Caco-2 (cell line): ENCODE measurements at regions not wholly inside any gene's neighbourhood (a gene's known extent, or its start where the extent isn't known, plus 50 kb on each side); places are given as distances from the start of the nearest gene placed in this dataset.
"Not testable (repeated sequence)": the region's sequence is repeated elsewhere in the genome, so short reads cannot be mapped to it uniquely, and the experiment has no call there.

Experiments used
- BruUV-seq: library from RNA; stranded (reverse); fragments of 400-500 nt; replicated peaks from 2 replicates; lab custom pipeline; 2021; lab: Mats Ljungman, UMichigan
- CTCF ChIA-PET: fragments of 300-600 bp; sonication (Branson Sonifier 250); formaldehyde crosslinking; loops from one replicate; lab custom pipeline; 2022; ENCODE audit warnings: antibody characterized with exemption; lab: Charles Lee
- POLR2A ChIA-PET: fragments of 300-600 bp; sonication (Branson Sonifier 250); formaldehyde crosslinking; loops from one replicate; lab custom pipeline; 2022; ENCODE audit warnings: antibody characterized with exemption; lab: Charles Lee
- DNase-seq, 2 experiments: peaks; one replicate each; pipeline versions ENCODE4 v3.0.0 to v3.0.0-alpha.2; 2020 to 2022
- H3K27me3 ChIP-seq: replicated peaks from 2 replicates; pipeline ENCODE4 v1.6.0; 2011; ENCODE audit warnings: low read length; ENCODE audit not compliant: control insufficient read depth, insufficient read depth
- H3K36me3 ChIP-seq: 2 replicates; pipeline ENCODE4 v1.5.1; 2011; ENCODE audit warnings: low read length; ENCODE audit not compliant: control insufficient read depth, insufficient read depth
- H3K4me1 ChIP-seq: fragments of 250-450 bp; sonication (Bioruptor Pico); 2 replicates; pipeline ENCODE4 v1.5.1; 2020; ENCODE audit warnings: mild to moderate bottlenecking
- H3K4me3 ChIP-seq: 2 replicates; pipeline ENCODE4 v1.5.1; 2011; ENCODE audit warnings: low read depth, mild to moderate bottlenecking, control low read depth, low read length
- H3K9me3 ChIP-seq: fragments of 250-450 bp; sonication (Bioruptor Pico); 2 replicates; pipeline ENCODE4 v1.5.1; 2020; ENCODE audit warnings: mild to moderate bottlenecking, moderate library complexity
- H3K27ac Mint-ChIP-seq: one replicate; pipeline ENCODE4 v1.8.0; 2022; ENCODE audit warnings: mixed read lengths; ENCODE audit not compliant: unreplicated experiment
- H3K27me3 Mint-ChIP-seq: one replicate; pipeline ENCODE4 v1.8.0; 2022; ENCODE audit warnings: mixed read lengths; ENCODE audit not compliant: insufficient read depth, unreplicated experiment
- H3K36me3 Mint-ChIP-seq: one replicate; pipeline ENCODE4 v1.8.0; 2022; ENCODE audit warnings: mild to moderate bottlenecking, mixed read lengths; ENCODE audit not compliant: insufficient read depth, unreplicated experiment
- H3K4me1 Mint-ChIP-seq: one replicate; pipeline ENCODE4 v1.8.0; 2022; ENCODE audit warnings: low read depth, mixed read lengths; ENCODE audit not compliant: unreplicated experiment
- H3K4me3 Mint-ChIP-seq: one replicate; pipeline ENCODE4 v1.8.0; 2022; ENCODE audit warnings: mild to moderate bottlenecking, moderate library complexity, mixed read lengths; ENCODE audit not compliant: unreplicated experiment
- H3K9me3 Mint-ChIP-seq: one replicate; pipeline ENCODE4 v1.8.0; 2022; ENCODE audit warnings: mixed read lengths; ENCODE audit not compliant: unreplicated experiment
- intact Hi-C: fragments of 100-400 bp; cut with micrococcal nuclease; formaldehyde crosslinking; loops from one replicate; pipeline ENCODE4 v1.10.0; 2022; ENCODE audit not compliant: unreplicated experiment

DNA sequence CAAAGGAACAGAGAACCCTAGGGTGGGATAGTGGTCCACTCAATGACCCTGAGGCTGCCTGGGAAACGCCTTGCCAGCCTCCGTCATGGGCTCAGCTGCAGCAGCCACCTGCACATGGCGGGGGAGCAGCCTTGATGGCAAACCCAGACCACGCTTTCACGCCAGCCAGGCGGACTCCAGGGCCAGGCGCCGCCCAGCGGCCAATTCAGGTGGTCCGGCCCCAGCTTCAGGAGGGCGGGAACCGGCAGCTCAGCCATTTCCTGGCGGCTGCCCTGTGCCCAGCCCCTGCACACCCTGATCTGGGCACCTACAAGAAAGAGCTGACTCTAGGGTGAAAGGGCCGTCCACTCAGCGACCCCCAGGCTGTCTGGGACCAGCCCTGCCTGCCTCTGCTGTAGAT lies 87.5 kb downstream of the POTEG start:
- POLR2A ChIA-PET, H3K36me3 ChIP-seq, H3K27me3 ChIP-seq, H3K4me1 Mint-ChIP-seq, intact Hi-C loops, H3K27ac Mint-ChIP-seq, H3K9me3 Mint-ChIP-seq, DNase-seq, H3K4me1 ChIP-seq, H3K9me3 ChIP-seq, H3K4me3 ChIP-seq, H3K36me3 Mint-ChIP-seq, BruUV-seq, H3K27me3 Mint-ChIP-seq, CTCF ChIA-PET, H3K4me3 Mint-ChIP-seq: not testable (repeated sequence)

DNA sequence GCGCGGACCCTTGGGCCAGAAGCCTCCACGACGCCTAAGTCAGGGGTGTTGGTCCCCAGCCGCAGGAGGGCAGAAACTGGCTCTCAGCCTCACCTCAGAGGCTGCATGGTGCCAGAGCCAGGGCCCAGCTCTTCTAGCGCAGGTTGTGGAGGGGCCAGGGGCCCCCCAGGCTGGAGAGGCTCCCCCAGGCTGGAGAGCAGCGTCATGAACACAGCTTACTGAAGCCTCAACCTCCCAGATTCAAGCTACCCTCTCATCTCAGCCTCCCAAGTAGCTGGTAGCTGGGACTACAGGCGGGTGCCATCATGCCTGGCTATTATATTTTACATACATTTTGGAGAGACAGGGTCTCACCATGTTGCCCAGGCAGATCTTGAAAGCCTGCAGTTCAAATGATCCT lies 87.0 kb downstream of the POTEG start:
- H3K9me3 Mint-ChIP-seq, H3K36me3 Mint-ChIP-seq, H3K4me3 ChIP-seq, H3K4me1 ChIP-seq, H3K27me3 Mint-ChIP-seq, H3K27me3 ChIP-seq, DNase-seq, H3K27ac Mint-ChIP-seq, intact Hi-C loops, H3K36me3 ChIP-seq, POLR2A ChIA-PET, H3K4me3 Mint-ChIP-seq, CTCF ChIA-PET, BruUV-seq, H3K4me1 Mint-ChIP-seq, H3K9me3 ChIP-seq: not testable (repeated sequence)
